HEK293T (cell line): ENCODE measurements at regions not wholly inside any gene's neighbourhood (a gene's known extent, or its start where the extent isn't known, plus 50 kb on each side); places are given as distances from the start of the nearest gene placed in this dataset.

Experiments
- ARNT ChIP-seq: fragments of 450-650 bp; IDR thresholded peaks from 2 replicates; pipeline ENCODE4 v1.6.1; 2017; ENCODE audit warnings: mild to moderate bottlenecking
- BHLHE40 ChIP-seq: fragments of 450-650 bp; IDR thresholded peaks from 2 replicates; pipeline ENCODE4 v1.6.1; 2016; ENCODE audit warnings: mild to moderate bottlenecking, moderate library complexity, borderline replicate concordance
- ELF4 ChIP-seq: fragments of 450-650 bp; IDR thresholded peaks from 2 replicates; pipeline ENCODE4 v1.6.1; 2017; ENCODE audit warnings: antibody characterized with exemption
- FOXA1 ChIP-seq: fragments of 450-650 bp; IDR thresholded peaks from 2 replicates; pipeline ENCODE4 v1.6.1; 2016; ENCODE audit warnings: mild to moderate bottlenecking
- LEF1 ChIP-seq: fragments of 450-650 bp; IDR thresholded peaks from 2 replicates; pipeline ENCODE4 v1.6.1; 2017; ENCODE audit warnings: mild to moderate bottlenecking, borderline replicate concordance
- NFRKB ChIP-seq: fragments of 450-650 bp; IDR thresholded peaks from 2 replicates; pipeline ENCODE4 v1.6.1; 2016; ENCODE audit warnings: mild to moderate bottlenecking, moderate library complexity
- PKNOX1 ChIP-seq: fragments of 450-650 bp; IDR thresholded peaks from 2 replicates; pipeline ENCODE4 v1.6.1; 2016

DNA sequence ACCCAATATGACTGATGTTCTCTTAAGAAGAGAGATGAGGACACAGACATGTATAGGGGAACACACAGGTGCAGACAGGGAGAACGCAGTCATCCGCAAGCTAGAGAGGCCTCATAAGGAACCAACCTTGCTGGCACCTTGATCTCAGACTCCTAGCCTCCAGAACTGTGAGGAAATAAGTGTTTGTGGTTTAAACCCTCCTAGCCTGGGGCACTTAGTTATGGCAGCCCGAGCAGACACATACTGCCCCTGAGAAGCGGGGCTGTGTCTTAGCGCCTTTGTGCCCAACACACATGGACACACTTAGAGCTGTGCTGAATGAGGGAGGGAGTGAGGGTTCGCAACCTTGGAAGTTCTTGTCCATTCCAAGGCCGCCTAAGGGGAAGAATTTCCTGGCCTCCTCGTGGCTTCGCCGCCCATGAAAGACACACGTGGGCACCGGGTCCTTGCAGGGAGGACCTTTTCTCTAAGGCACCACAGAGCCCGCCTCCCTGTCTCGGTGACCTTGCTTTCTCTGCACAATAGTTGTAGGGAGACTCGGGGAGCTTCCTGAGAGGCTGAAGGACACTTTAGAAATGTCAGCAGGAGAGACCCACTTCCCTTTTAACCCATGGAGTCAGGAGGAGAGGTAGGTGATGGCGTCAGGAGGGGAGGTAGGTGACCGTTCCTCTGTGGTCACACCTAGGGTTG lies 224.5 kb upstream of the HDAC4 start:
- no peak for TF ChIP-seq BHLHE40
- no peak for TF ChIP-seq NFRKB
- no peak for TF ChIP-seq LEF1
- TF ChIP-seq ARNT = no peak
- TF ChIP-seq ELF4 = no peak
- TF ChIP-seq PKNOX1 = no peak
- TF ChIP-seq FOXA1 = no peak
